H9 (cell line): ENCODE measurements at regions not wholly inside any gene's neighbourhood (a gene's known extent, or its start where the extent isn't known, plus 50 kb on each side); places are given as distances from the start of the nearest gene placed in this dataset.

ENCODE experiments used
- DNase-seq: peaks from one replicate; pipeline ENCODE4 v3.0.0-alpha.2; 2017
- H2AFZ ChIP-seq: one replicate; pipeline ENCODE4 v1.6.1; 2013; ENCODE audit warnings: mild to moderate bottlenecking, low read length, control low read depth, moderate library complexity
- H2AK5ac ChIP-seq: 2 replicates; pipeline ENCODE4 v1.6.1; 2013; ENCODE audit warnings: low read length, control low read depth, mixed read lengths; ENCODE audit not compliant: insufficient read length
- H2BK120ac ChIP-seq: one replicate; pipeline ENCODE4 v1.6.1; 2013; ENCODE audit warnings: low read depth, mild to moderate bottlenecking, low read length, control low read depth, inconsistent platforms; ENCODE audit not compliant: poor library complexity, severe bottlenecking
- H2BK12ac ChIP-seq: 2 replicates; pipeline ENCODE4 v1.6.1; 2013; ENCODE audit warnings: low read length, control low read depth, mixed read lengths, low read depth; ENCODE audit not compliant: insufficient read length
- H2BK15ac ChIP-seq: 2 replicates; pipeline ENCODE4 v1.6.1; 2013; ENCODE audit warnings: low read depth, low read length, control low read depth
- H2BK20ac ChIP-seq: one replicate; pipeline ENCODE4 v1.6.1; 2013; ENCODE audit warnings: low read depth, mild to moderate bottlenecking, low read length, control low read depth, inconsistent platforms; ENCODE audit not compliant: poor library complexity, severe bottlenecking
- H2BK5ac ChIP-seq: 2 replicates; pipeline ENCODE4 v1.6.1; 2013; ENCODE audit warnings: low read length, control low read depth, mixed read lengths; ENCODE audit not compliant: insufficient read length
- H3K14ac ChIP-seq: 2 replicates; pipeline ENCODE4 v1.6.1; 2013; ENCODE audit warnings: low read length, control low read depth; ENCODE audit not compliant: insufficient read depth
- H3K18ac ChIP-seq: 2 replicates; pipeline ENCODE4 v1.6.1; 2013; ENCODE audit warnings: low read depth, mild to moderate bottlenecking, mixed read lengths, low read length, control low read depth; ENCODE audit not compliant: insufficient read length
- H3K23ac ChIP-seq: 2 replicates; pipeline ENCODE4 v1.6.1; 2013; ENCODE audit warnings: low read length, control low read depth, mixed read lengths, low read depth; ENCODE audit not compliant: insufficient read length
- H3K23me2 ChIP-seq: 2 replicates; pipeline ENCODE4 v1.6.1; 2013; ENCODE audit warnings: low read depth, mild to moderate bottlenecking, mixed read lengths, low read length, control low read depth; ENCODE audit not compliant: insufficient read length, poor library complexity, severe bottlenecking
- H3K27ac ChIP-seq: 2 replicates; pipeline ENCODE4 v1.5.1; 2013; ENCODE audit warnings: low read length, control low read depth, mixed read lengths, low read depth; ENCODE audit not compliant: insufficient read length
- H3K27me3 ChIP-seq: 2 replicates; pipeline ENCODE4 v1.6.1; 2013; ENCODE audit warnings: low read length, control low read depth, inconsistent platforms; ENCODE audit not compliant: insufficient read depth
- H3K4ac ChIP-seq: 2 replicates; pipeline ENCODE4 v1.6.1; 2013; ENCODE audit warnings: low read depth, mild to moderate bottlenecking, control low read depth, inconsistent platforms, low read length, moderate library complexity
- H3K4me1 ChIP-seq: 2 replicates; pipeline ENCODE4 v1.6.1; 2013; ENCODE audit warnings: low read length, control low read depth, inconsistent platforms; ENCODE audit not compliant: insufficient read depth
- H3K4me2 ChIP-seq: 2 replicates; pipeline ENCODE4 v1.6.1; 2013; ENCODE audit warnings: low read length, control low read depth, mixed read lengths; ENCODE audit not compliant: insufficient read length, insufficient read depth
- H3K56ac ChIP-seq: 2 replicates; pipeline ENCODE4 v1.6.1; 2013; ENCODE audit warnings: low read depth, mild to moderate bottlenecking, mixed read lengths, low read length, control low read depth; ENCODE audit not compliant: insufficient read length
- H3K79me1 ChIP-seq: 2 replicates; pipeline ENCODE4 v1.6.1; 2013; ENCODE audit warnings: low read depth, mild to moderate bottlenecking, moderate library complexity, low read length, control low read depth, inconsistent platforms; ENCODE audit not compliant: insufficient read depth, poor library complexity, severe bottlenecking
- H3K79me2 ChIP-seq: 2 replicates; pipeline ENCODE4 v1.6.1; 2013; ENCODE audit warnings: low read length, control low read depth, inconsistent platforms; ENCODE audit not compliant: insufficient read depth
- H3K9ac ChIP-seq: 2 replicates; pipeline ENCODE4 v1.6.1; 2013; ENCODE audit warnings: low read length, control low read depth, mixed read lengths; ENCODE audit not compliant: insufficient read length; ENCODE audit errors: extremely low read depth
- H3K9me3 ChIP-seq: one replicate; pipeline ENCODE4 v1.6.1; 2013; ENCODE audit warnings: low read depth, low read length, inconsistent platforms; ENCODE audit not compliant: control insufficient read depth
- H3T11ph ChIP-seq: one replicate; pipeline ENCODE4 v1.6.1; 2013; ENCODE audit warnings: mild to moderate bottlenecking, low read length, control low read depth, inconsistent platforms
- H4K20me1 ChIP-seq: one replicate; pipeline ENCODE4 v1.6.1; 2013; ENCODE audit not compliant: control insufficient read depth, insufficient read length, insufficient read depth
- H4K5ac ChIP-seq: 2 replicates; pipeline ENCODE4 v1.6.1; 2013; ENCODE audit warnings: low read depth, mild to moderate bottlenecking, mixed read lengths, low read length, control low read depth; ENCODE audit not compliant: insufficient read length
- H4K8ac ChIP-seq: replicated peaks from 2 replicates; pipeline ENCODE4 v1.6.1; 2013; ENCODE audit warnings: low read length, control low read depth, mixed read lengths, low read depth; ENCODE audit not compliant: insufficient read length
- H4K91ac ChIP-seq: 2 replicates; pipeline ENCODE4 v1.6.1; 2013; ENCODE audit warnings: low read depth, mild to moderate bottlenecking, moderate library complexity, mixed read lengths, low read length, control low read depth; ENCODE audit not compliant: insufficient read length
- H3K27ac Mint-ChIP-seq, 3 experiments: 2 replicates in 2 of 3; 3 replicates in 1 of 3; pipeline ENCODE4 v1.8.0; 2020 to 2021; ENCODE audit warnings: mixed read lengths in 3 of 3, mild to moderate bottlenecking in 1 of 3, moderate library complexity in 1 of 3
- H3K27me3 Mint-ChIP-seq: 2 replicates; pipeline ENCODE4 v1.8.0; 2021; ENCODE audit warnings: low read depth, mild to moderate bottlenecking, moderate library complexity, mixed read lengths
- H3K36me3 Mint-ChIP-seq, 3 experiments: 2 replicates in 2 of 3; 3 replicates in 1 of 3; pipeline ENCODE4 v1.8.0; 2020 to 2021; ENCODE audit warnings: low read depth in 3 of 3, mixed read lengths in 3 of 3; ENCODE audit not compliant: insufficient read depth in 1 of 3
- H3K4me1 Mint-ChIP-seq, 2 experiments: 2 replicates each; pipeline ENCODE4 v1.8.0; 2020; ENCODE audit warnings: mixed read lengths in 2 of 2
- H3K4me3 Mint-ChIP-seq, 2 experiments: 2 replicates in 1 of 2; 3 replicates in 1 of 2; pipeline ENCODE4 v1.8.0; 2020 to 2021; ENCODE audit warnings: mild to moderate bottlenecking in 2 of 2, mixed read lengths in 2 of 2, moderate library complexity in 1 of 2
- H3K9me3 Mint-ChIP-seq, 2 experiments: 2 replicates in 1 of 2; 3 replicates in 1 of 2; pipeline ENCODE4 v1.8.0; 2020; ENCODE audit warnings: mild to moderate bottlenecking in 2 of 2, mixed read lengths in 2 of 2, moderate library complexity in 1 of 2
- CTCF ChIP-seq: fragments of 200-600 bp; sonication (generic); conservative IDR thresholded peaks from 3 replicates; pipeline ENCODE4 v1.8.0; 2021; ENCODE audit warnings: antibody characterized with exemption, mild to moderate bottlenecking
- WGBS: extraction: QIAGEN DNeasy Blood & Tissue Kit; methylation state at CpG from one replicate; pipeline ENCODE4 v1.1.7; 2013; ENCODE audit warnings: missing lambda C conversion rate, low lambda C conversion rate, mixed read lengths; ENCODE audit not compliant: insufficient read length; ENCODE audit errors: extremely low coverage; 5-methylcytosine and 5-hydroxymethylcytosine counted together

GRCh38 chr14:46464341-46464740, 187.2 kb downstream of the RPL10L start:
- Histone ChIP-seq H2BK12ac (no peak overlapping the region), H3K27me3 (no peaks in the 10 kb centered on the region), H2BK20ac (no peak overlapping the region), H3K4me1 (no peaks in the 10 kb centered on the region), H2BK120ac (no peak overlapping the region), H3K23ac (no peak overlapping the region), H3K4ac (no peak overlapping the region), H3K9me3 (no peaks in the 10 kb centered on the region), H2AK5ac (no peak overlapping the region), H4K20me1 (no peaks in the 10 kb centered on the region), H3K9ac (no peak overlapping the region), H4K91ac (no peak overlapping the region), H2AFZ (no peak overlapping the region), H4K8ac (no peak overlapping the region), H2BK5ac (no peak overlapping the region), H3K4me2 (no peak overlapping the region), H3K23me2 (no peaks in the 10 kb centered on the region), H3K79me2 (no peaks in the 10 kb centered on the region), H2BK15ac (no peak overlapping the region), H3K79me1 (no peaks in the 10 kb centered on the region), H3K18ac (no peak overlapping the region), H3K56ac (no peak overlapping the region), H3K14ac (no peak overlapping the region), H3T11ph (no peak overlapping the region), H4K5ac (no peak overlapping the region), H3K27ac (no peak overlapping the region)
- peaks cover 0 to 4% (median 0%) of the 10 kb centered on the region in 3 experiments; a peak in 2 of 7 replicates for H3K36me3 Mint-ChIP-seq
- WGBS = no CpG with 5 or more reads among the region's 1 CpG
- no peak for DNase-seq
- peaks cover 0 to 7% of the 10 kb centered on the region in 2 experiments; a peak in 1 of 5 replicates for H3K9me3 Mint-ChIP-seq
- H3K4me3 Mint-ChIP-seq = no peak overlapping the region
- H3K4me1 Mint-ChIP-seq = no peaks in the 10 kb centered on the region
- H3K27me3 Mint-ChIP-seq = no peaks in the 10 kb centered on the region
- TF ChIP-seq CTCF = no peak
- H3K27ac Mint-ChIP-seq = no peak overlapping the region
